ENCODE measurements at regions not wholly inside any gene's neighbourhood (a gene's known extent, or its start where the extent isn't known, plus 50 kb on each side); places are given as distances from the start of the nearest gene placed in this dataset.

GRCh38 chr16:51559901-51560300 lies 408.8 kb upstream of the SALL1 start:
- no peak for DNase-seq

- DNase-seq: no peak
Observed at GRCh38 chr16:51557670-51558069, 406.6 kb upstream of the SALL1 start.

GRCh38 chr16:51556694-51557340 lies 405.7 kb upstream of the SALL1 start:
- DNase-seq: no peak

GRCh38 chr16:51553910-51554309 lies 402.8 kb upstream of the SALL1 start:
- DNase-seq: no peak

GRCh38 chr16:51553314-51553713 lies 402.2 kb upstream of the SALL1 start:
- no peak for DNase-seq

GRCh38 chr16:51550800-51551347 lies 399.8 kb upstream of the SALL1 start:
- no peak for DNase-seq

GRCh38 chr16:51549836-51550235 lies 398.8 kb upstream of the SALL1 start:
- no peak for DNase-seq

- DNase-seq: no peak
Observed at GRCh38 chr16:51545951-51546350, 394.9 kb upstream of the SALL1 start.

GRCh38 chr16:51544851-51545467 lies 393.9 kb upstream of the SALL1 start:
- DNase-seq: no peak

GRCh38 chr16:51543971-51544370 lies 392.9 kb upstream of the SALL1 start:
- no peak for DNase-seq

- no peak for DNase-seq
Observed at GRCh38 chr16:51542981-51543815, 392.1 kb upstream of the SALL1 start.

- no peak for DNase-seq
Observed at GRCh38 chr16:51540259-51540658, 389.2 kb upstream of the SALL1 start.

- DNase-seq: no peak
Observed at GRCh38 chr16:51538707-51539498, 387.8 kb upstream of the SALL1 start.

- DNase-seq: no peak
Observed at GRCh38 chr16:51535591-51535990, 384.5 kb upstream of the SALL1 start.

GRCh38 chr16:51532551-51532950 lies 381.5 kb upstream of the SALL1 start:
- no peak for DNase-seq

GRCh38 chr16:51531271-51531670 lies 380.2 kb upstream of the SALL1 start:
- DNase-seq: no peak

- no peak for DNase-seq
Observed at GRCh38 chr16:51527349-51527748, 376.3 kb upstream of the SALL1 start.

GRCh38 chr16:51526621-51527020 lies 375.6 kb upstream of the SALL1 start:
- DNase-seq: no peak

GRCh38 chr16:51524555-51525373 lies 373.7 kb upstream of the SALL1 start:
- no peak for DNase-seq

GRCh38 chr16:51524070-51524469 lies 373.0 kb upstream of the SALL1 start:
- no peak for DNase-seq

- DNase-seq: no peak
Observed at GRCh38 chr16:51523400-51523799, 372.3 kb upstream of the SALL1 start.

GRCh38 chr16:51522902-51523301 lies 371.8 kb upstream of the SALL1 start:
- no peak for DNase-seq

Data from activated CD4-positive, alpha-beta T cell treated with anti-CD3 and anti-CD28 coated beads, Interleukin-2, amount 50 U/mL, for 48 hours (primary cell).